ENCODE measurements at regions not wholly inside any gene's neighbourhood (a gene's known extent, or its start where the extent isn't known, plus 50 kb on each side); places are given as distances from the start of the nearest gene placed in this dataset.
"Not testable (repeated sequence)": the region's sequence is repeated elsewhere in the genome, so short reads cannot be mapped to it uniquely, and the experiment has no call there.

DNA sequence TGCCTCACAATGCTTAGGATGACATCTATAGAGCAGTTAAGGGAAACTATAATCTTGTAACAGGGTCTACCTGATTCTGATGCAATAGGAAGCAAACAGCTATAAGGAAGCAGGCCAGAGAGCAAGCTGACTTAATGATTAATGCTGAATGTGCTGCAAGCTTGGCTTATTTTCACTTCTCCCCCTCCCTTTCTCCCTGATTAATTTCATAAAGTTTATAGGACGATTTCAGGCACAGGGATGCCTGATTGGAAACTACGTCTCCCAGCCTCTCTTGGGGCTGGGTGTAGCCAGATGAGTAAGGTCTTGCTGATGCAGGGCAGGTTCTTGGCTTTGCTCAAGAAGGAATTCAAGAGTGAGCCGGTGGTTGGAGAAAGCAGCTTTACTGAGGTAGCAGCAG, 82.8 kb upstream of the MRI1 start:
- H3K4me1 Mint-ChIP-seq: peaks cover 16% of the 10 kb centered on the region
- no peaks in the 10 kb centered on the region for H3K36me3 Mint-ChIP-seq (ENCODE audit: low read depth)
- peaks cover 3% of the 10 kb centered on the region for H3K27me3 Mint-ChIP-seq (ENCODE audit: low read depth)
- H3K27ac Mint-ChIP-seq: no peak overlapping the region
- H3K4me3 Mint-ChIP-seq: no peak overlapping the region
- TF ChIP-seq, protein P1, sequence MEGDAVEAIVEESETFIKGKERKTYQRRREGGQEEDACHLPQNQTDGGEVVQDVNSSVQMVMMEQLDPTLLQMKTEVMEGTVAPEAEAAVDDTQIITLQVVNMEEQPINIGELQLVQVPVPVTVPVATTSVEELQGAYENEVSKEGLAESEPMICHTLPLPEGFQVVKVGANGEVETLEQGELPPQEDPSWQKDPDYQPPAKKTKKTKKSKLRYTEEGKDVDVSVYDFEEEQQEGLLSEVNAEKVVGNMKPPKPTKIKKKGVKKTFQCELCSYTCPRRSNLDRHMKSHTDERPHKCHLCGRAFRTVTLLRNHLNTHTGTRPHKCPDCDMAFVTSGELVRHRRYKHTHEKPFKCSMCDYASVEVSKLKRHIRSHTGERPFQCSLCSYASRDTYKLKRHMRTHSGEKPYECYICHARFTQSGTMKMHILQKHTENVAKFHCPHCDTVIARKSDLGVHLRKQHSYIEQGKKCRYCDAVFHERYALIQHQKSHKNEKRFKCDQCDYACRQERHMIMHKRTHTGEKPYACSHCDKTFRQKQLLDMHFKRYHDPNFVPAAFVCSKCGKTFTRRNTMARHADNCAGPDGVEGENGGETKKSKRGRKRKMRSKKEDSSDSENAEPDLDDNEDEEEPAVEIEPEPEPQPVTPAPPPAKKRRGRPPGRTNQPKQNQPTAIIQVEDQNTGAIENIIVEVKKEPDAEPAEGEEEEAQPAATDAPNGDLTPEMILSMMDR (IDR thresholded peaks at IDR 0.05; ENCODE audit: unreplicated experiment in 3 of 3): no peak
- H3K9me3 Mint-ChIP-seq: peaks cover 11% of the 10 kb centered on the region

DNA sequence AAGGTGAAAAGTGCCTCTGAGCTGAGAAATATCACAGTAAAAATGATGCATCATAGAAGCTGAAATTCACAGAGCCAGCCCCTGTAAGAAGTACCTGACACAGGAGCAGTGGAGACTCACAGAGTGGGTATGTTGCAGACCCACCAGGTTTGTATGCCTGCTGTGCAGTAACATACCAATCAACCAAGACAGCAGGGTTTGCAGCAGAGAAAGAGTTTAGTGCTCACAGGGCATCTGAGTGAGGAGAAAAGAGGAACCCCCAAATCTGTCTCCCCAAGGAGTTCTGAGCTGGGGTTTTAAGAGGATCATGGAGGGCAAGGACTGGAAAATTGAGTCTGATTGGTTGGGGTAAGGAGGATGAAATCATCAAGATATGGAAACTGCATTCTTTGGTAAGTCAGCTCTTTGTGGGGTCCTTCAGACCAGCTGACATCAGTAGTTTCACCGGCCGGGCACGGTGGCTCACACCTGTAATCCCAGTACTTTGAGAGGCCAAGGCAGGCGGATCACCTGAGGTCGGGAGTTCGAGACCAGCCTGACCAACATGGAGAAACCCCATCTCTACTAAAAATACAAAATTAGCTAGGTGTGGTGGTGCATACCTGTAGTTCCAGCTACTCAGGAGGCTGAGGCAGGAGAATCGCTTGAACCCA, 83.5 kb upstream of the MRI1 start:
- H3K27ac Mint-ChIP-seq; H3K36me3 Mint-ChIP-seq (ENCODE audit: low read depth); H3K4me3 Mint-ChIP-seq; H3K27me3 Mint-ChIP-seq (ENCODE audit: low read depth): not testable (repeated sequence)
- Mint-ChIP-seq H3K9me3 (peaks cover 13% of the 10 kb centered on the region), H3K4me1 (peaks cover 15% of the 10 kb centered on the region)

DNA sequence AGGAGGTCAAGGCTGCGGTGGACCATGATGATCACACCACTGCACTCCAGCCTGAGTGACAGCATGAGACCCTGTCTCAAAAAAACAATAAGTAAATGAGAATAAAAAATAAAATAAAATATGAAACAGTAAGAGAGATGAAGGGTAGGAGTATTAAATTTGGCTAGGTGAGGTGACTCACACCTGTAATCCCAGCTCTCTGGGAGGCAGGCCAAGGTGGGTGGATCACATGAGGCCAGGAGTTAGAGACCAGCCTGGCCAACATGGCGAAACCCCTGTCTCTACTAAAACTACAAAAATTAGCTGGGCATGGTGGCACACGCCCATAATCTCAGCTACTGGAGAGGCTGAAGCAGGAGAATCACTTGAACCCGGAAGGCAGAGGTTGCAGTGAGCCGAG, 87.4 kb upstream of the MRI1 start:
- not testable (repeated sequence) for H3K4me3 Mint-ChIP-seq; H3K27me3 Mint-ChIP-seq (ENCODE audit: low read depth); H3K36me3 Mint-ChIP-seq (ENCODE audit: low read depth); H3K27ac Mint-ChIP-seq; H3K4me1 Mint-ChIP-seq
- peaks cover 13% of the 10 kb centered on the region for H3K9me3 Mint-ChIP-seq

DNA sequence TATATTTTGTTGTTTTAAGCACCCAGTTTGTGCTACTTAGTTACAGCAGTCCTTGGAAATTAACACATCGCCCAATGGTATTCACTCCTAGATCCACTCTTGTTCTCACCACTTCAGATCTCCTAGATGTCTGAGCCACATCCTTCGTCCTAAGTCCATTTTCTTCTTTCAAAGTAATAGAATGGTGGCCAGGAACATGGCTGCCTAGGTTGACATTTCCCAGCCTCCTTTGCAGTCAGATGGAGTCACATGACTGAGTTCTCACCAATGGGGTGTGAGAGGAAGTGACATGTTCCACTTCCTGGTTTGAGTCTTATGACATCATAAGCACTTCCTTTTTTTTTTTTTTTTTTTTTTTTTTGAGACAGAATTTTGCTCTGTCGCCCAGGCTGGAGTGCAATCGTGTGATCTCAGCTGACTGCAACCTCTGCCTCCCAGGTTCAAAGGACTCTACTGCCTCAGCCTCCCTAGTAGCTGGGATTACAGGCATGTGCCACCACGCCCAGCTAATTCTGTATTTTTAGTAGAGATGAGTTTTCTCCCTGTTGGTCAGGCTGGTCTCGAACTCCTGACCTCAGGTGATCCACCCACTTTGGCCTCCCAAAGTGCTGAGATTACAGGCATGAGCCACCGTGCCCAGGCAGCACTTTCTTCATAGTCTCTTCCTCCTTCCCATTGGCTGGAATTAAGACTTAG, 91.7 kb upstream of the MRI1 start:
- H3K27ac Mint-ChIP-seq; H3K4me3 Mint-ChIP-seq; H3K36me3 Mint-ChIP-seq (ENCODE audit: low read depth); H3K9me3 Mint-ChIP-seq; H3K27me3 Mint-ChIP-seq (ENCODE audit: low read depth); H3K4me1 Mint-ChIP-seq: not testable (repeated sequence)

DNA sequence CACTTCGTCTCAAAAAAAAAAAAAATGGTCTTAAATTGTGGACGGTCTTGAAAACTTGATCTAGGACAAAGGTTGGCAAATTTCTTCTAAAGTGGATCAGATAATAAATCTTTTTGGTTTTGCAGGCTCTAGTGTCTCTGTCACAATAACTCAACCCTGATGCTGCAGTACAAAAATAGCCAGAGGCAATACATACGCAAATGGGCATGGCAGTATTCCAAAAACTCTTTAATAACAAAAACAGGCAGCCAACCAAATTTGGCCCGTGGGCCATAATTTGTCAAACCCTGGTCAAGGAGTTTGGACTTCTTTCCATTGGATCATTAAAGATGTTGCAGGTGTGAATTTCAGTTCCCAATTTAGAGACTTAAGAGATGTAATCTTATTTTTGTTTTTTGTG, 93.5 kb upstream of the MRI1 start:
- Mint-ChIP-seq H3K4me1 (no peaks in the 10 kb centered on the region), H3K4me3 (no peak overlapping the region), H3K36me3 (ENCODE audit: low read depth) (no peaks in the 10 kb centered on the region), H3K27me3 (ENCODE audit: low read depth) (peaks cover 9% of the 10 kb centered on the region), H3K9me3 (peaks cover 2% of the 10 kb centered on the region), H3K27ac (no peak overlapping the region)
- TF ChIP-seq, protein P1 (IDR thresholded peaks at IDR 0.05; ENCODE audit: unreplicated experiment in 3 of 3): no peak

DNA sequence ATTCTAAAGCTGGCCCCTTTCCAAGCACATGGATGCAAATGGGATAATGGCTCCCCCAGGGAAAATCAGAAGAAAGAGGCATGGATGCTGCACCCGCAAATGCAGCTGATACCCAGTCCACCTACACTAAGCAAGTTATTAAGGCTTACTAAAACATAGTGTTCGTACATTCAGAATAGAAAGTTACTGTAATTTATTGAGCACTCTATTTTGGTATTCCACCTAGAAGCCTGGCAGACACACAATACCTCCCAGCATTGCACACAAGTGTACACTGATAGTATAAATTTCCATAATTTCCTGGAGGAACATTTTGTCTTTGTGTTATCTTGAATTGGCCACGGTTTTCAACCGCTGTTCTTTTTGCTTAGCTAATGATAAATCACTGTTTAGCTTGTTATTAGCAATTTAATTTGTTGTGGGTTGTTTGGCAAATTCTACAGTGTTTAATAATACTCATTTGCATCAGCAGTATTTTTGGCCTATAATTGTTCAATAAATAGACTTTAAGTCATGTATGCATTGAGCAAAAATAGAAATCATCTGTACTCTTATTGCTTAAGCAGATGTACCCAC, 94.5 kb upstream of the MRI1 start:
- H3K4me3 Mint-ChIP-seq: no peak overlapping the region

DNA sequence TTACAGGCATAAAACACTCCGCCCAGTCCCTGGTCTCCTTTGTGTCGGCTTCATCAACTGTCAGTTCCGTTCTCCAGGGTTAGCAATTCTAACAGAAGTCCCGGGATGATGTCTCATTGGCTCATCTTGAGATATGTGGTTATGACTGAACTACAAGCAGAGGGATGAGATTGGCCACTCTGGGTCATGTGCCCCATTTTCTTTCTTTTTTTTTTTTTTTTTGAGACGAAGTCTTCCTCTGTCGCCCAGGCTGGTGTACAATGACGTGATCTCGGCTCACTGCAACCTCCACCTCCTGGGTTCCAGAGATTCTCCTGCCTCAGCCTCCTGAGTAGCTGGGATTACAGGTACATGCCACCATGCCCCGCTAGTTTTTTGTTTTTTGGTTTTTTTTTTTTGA, 95.4 kb upstream of the MRI1 start:
- Mint-ChIP-seq H3K36me3 (ENCODE audit: low read depth) (no peaks in the 10 kb centered on the region), H3K27me3 (ENCODE audit: low read depth) (peaks cover 4% of the 10 kb centered on the region), H3K4me1 (peaks cover 6% of the 10 kb centered on the region), H3K9me3 (no peaks in the 10 kb centered on the region), H3K27ac (no peak overlapping the region), H3K4me3 (no peak overlapping the region)
- TF ChIP-seq, protein P1 (IDR thresholded peaks at IDR 0.05; ENCODE audit: unreplicated experiment in 3 of 3): no peak

More for the DNA sequence above, 94.5 kb upstream of the MRI1 start:
- Mint-ChIP-seq H3K27ac (no peak overlapping the region), H3K9me3 (no peaks in the 10 kb centered on the region), H3K4me1 (peaks cover 6% of the 10 kb centered on the region), H3K36me3 (ENCODE audit: low read depth) (no peaks in the 10 kb centered on the region), H3K27me3 (ENCODE audit: low read depth) (peaks cover 9% of the 10 kb centered on the region)
- TF ChIP-seq, protein P1 (IDR thresholded peaks at IDR 0.05; ENCODE audit: unreplicated experiment in 3 of 3): no peak

Measured in nephron (organoid).